Astrocyte of the cerebellum (primary cell): ENCODE measurements at regions not wholly inside any gene's neighbourhood (a gene's known extent, or its start where the extent isn't known, plus 50 kb on each side); places are given as distances from the start of the nearest gene placed in this dataset.

Experiments
- DNase-seq: peaks from one replicate; pipeline ENCODE4 v3.0.0-alpha.2; 2011; ENCODE audit warnings: low read depth
- H3K4me3 ChIP-seq: 2 replicates; pipeline ENCODE4 v1.5.1; 2011; ENCODE audit warnings: mild to moderate bottlenecking, low read depth, low read length, moderate library complexity
- in situ Hi-C: cut with HindIII; loops from 2 replicates; pipeline ENCODE4 v1.10.0; 2017; ENCODE audit warnings: low sequenced_read_pairs
- TF ChIP-seq, protein P1 (sequence below): IDR thresholded peaks from 2 replicates; pipeline ENCODE4 v1.5.1; 2012; ENCODE audit warnings: low read length, low read depth, moderate library complexity, mild to moderate bottlenecking; ENCODE audit errors: missing control alignments

DNA sequence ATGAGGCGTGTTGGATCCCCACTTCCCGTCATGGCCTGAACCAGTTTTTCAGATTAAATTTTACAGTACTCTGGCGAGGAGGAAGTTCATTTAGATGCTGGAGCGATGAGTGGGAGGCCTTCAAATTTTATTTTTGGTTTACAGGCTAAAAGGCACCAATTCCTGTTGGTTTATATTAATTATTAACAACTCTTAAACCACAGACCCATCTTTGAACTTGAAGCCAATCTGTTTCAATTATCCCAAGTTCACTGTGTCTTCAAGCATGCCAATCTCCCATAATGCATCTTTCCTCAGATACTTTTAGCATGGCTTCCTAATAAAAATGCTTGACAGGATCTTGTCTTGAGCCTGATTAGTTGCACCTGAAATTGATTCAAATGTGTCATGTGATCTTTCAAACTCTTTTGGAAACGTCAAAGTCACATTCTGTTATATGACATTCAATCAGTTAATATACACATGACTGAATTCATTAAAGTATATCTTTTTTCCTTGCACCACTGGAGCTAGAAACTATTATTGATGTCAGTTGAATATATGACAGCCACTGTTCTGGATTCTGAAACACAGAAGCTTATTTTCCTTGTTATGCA, 641.7 kb upstream of the TMEM132C start:
- H3K4me3 ChIP-seq, result no peak overlapping the region
- TF ChIP-seq, protein P1, sequence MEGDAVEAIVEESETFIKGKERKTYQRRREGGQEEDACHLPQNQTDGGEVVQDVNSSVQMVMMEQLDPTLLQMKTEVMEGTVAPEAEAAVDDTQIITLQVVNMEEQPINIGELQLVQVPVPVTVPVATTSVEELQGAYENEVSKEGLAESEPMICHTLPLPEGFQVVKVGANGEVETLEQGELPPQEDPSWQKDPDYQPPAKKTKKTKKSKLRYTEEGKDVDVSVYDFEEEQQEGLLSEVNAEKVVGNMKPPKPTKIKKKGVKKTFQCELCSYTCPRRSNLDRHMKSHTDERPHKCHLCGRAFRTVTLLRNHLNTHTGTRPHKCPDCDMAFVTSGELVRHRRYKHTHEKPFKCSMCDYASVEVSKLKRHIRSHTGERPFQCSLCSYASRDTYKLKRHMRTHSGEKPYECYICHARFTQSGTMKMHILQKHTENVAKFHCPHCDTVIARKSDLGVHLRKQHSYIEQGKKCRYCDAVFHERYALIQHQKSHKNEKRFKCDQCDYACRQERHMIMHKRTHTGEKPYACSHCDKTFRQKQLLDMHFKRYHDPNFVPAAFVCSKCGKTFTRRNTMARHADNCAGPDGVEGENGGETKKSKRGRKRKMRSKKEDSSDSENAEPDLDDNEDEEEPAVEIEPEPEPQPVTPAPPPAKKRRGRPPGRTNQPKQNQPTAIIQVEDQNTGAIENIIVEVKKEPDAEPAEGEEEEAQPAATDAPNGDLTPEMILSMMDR, result no peak
- in situ Hi-C loops, result no loop called here
- DNase-seq, result no peak

DNA sequence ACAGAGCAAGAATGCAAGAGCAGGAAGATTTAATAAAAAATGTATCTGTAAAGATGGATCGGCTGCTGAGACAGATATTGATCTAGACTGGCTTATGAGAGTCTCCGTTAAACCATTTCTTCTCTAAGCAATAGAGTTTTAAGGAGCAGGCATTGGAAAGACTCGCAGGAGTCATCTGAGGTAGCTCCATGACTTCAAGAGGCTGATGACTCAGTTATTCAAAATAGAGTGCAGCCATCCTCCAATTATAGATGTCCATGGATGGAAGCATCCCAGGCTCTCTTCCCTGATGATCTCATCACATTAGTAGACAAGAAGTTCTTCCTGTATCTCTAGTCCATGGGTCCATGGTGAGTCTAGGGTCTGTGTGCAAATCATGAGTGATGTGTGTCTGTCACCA, 638.3 kb upstream of the TMEM132C start:
- TF ChIP-seq, protein P1, result no peak
- no peak for DNase-seq
- H3K4me3 ChIP-seq, result no peak overlapping the region
- in situ Hi-C loops, result no loop called here

DNA sequence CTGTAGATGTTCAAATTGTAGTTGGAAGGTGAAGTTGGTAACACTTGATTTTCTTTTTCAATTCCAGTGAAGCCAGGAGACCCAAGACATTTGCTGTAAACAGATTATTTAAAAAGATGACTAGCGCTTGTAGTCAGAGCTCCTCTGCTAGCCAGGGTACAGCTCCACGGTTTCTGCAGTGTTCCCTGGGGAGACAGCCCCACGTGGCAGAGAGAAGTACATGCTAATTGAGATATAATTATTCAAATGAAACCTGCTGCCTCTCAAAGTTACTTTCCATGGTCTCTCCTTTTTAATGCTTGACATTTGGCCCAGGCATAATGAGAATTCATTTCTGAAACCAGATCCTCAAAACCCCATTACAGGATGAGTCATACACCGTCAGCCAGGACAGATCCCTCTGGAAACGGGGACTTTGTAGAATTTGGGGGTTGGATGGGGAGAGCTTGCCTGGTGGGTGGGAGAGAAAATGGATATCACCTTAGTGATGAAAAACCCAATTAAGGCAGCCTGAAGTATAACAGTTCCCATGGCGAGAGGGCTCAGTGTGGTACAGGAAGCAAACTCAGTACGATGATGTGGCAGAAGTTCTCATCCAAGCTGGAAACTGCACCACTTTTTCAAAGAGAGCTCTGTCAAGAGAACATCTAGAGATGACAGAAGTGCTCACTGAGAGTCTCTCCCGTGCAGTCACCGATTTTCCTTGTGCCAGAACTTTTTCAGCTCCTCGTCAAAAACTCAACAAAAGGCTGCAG, 637.7 kb upstream of the TMEM132C start:
- H3K4me3 ChIP-seq, result no peak overlapping the region
- no peak for DNase-seq
- in situ Hi-C loops, result no loop called here
- TF ChIP-seq, protein P1, result no peak

DNA sequence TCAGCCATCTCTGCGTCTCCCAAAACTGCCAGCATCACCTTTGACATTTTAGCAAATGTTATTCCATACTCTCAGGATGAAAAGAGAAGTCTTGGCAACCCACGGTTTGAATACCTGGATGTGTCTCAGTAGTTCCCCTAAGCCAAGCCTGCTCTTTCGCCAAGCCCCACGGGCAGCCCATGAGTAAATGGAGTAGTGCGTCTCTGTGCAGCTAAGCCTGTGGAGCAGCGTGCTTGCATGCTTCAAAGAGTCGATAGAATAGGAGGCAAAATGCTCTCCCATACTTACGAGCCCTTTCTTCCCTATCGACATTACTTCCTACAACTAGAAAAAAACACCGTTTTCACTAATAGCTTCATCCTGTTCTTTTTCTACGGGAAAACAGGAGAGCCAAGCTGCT, 634.5 kb upstream of the TMEM132C start:
- TF ChIP-seq, protein P1, result no peak
- in situ Hi-C loops, result no loop called here
- DNase-seq, result no peak

DNA sequence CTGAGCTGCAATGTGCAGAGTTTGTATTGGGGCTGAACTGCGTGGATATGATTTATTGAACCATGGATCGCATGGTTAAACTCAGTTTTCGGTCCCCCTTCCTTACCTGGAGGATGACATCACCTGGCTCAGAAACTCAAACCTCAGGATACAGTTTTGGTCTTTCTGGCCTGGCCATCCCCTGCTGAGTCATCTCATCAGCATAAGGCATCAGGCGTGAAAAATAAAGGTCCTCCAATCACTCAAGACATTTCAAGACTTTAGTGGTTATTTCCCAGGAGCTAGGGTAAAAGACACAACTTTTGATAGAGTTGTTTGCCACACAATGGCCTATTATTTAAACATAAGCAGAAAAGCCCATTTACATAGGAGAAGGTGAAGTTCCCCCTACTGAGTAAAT, 631.1 kb upstream of the TMEM132C start:
- TF ChIP-seq, protein P1, result no peak
- DNase-seq, result no peak
- no peak overlapping the region for H3K4me3 ChIP-seq
- in situ Hi-C loops, result no loop called here

More for the DNA sequence above, 634.5 kb upstream of the TMEM132C start:
- no peak overlapping the region for H3K4me3 ChIP-seq

DNA sequence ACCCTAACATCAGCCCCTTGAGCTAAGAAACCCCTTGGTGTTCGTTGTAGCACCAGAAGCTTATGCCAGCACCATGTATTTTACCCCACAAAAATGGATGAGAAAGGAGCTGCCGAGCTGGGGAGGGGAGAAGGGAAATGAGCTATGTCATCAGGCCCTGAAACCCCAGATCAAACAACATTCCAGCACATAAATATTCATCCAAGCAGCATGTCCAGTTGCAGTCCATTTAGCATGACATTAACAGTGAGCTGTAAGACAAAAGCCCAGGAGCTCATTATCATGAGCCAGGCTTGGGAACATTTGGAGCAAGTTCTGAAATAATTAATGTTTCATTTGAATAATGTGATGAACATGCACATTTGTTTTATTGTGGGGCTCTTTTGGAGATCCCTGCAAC, 630.1 kb upstream of the TMEM132C start:
- H3K4me3 ChIP-seq, result no peak overlapping the region
- no peak for DNase-seq
- TF ChIP-seq, protein P1, result no peak
- in situ Hi-C loops, result no loop called here
